Suprapubic skin (tissue), 3 donors: ENCODE measurements at regions not wholly inside any gene's neighbourhood (a gene's known extent, or its start where the extent isn't known, plus 50 kb on each side); places are given as distances from the start of the nearest gene placed in this dataset.

Source experiments
- EP300 ChIP-seq: sonication (generic); formaldehyde crosslinking; IDR thresholded peaks from one replicate; pipeline ENCODE4 v1.6.1; 2017; ENCODE audit warnings: antibody characterized with exemption
- POLR2A ChIP-seq, 2 donors: fragments of 450-650 bp; IDR thresholded peaks; one replicate each; pipeline ENCODE4 v1.6.1; 2017; ENCODE audit warnings: antibody characterized with exemption in 2 of 2, mild to moderate bottlenecking in 2 of 2, moderate library complexity in 2 of 2
- TF ChIP-seq, protein P1 (sequence below), 2 donors: fragments of 200-600 bp in 1 of 2; fragments of 450-650 bp in 1 of 2; sonication (generic) in 1 of 2; IDR thresholded peaks; one replicate each; pipeline ENCODE4 v1.5.1; 2016 to 2019; ENCODE audit warnings: antibody characterized with exemption in 2 of 2, mild to moderate bottlenecking in 1 of 2, moderate library complexity in 1 of 2

GRCh38 chr22:48750826-48751440 lies 1076.7 kb downstream of the BRD1 start:
- TF ChIP-seq, protein P1, sequence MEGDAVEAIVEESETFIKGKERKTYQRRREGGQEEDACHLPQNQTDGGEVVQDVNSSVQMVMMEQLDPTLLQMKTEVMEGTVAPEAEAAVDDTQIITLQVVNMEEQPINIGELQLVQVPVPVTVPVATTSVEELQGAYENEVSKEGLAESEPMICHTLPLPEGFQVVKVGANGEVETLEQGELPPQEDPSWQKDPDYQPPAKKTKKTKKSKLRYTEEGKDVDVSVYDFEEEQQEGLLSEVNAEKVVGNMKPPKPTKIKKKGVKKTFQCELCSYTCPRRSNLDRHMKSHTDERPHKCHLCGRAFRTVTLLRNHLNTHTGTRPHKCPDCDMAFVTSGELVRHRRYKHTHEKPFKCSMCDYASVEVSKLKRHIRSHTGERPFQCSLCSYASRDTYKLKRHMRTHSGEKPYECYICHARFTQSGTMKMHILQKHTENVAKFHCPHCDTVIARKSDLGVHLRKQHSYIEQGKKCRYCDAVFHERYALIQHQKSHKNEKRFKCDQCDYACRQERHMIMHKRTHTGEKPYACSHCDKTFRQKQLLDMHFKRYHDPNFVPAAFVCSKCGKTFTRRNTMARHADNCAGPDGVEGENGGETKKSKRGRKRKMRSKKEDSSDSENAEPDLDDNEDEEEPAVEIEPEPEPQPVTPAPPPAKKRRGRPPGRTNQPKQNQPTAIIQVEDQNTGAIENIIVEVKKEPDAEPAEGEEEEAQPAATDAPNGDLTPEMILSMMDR (IDR thresholded peaks at IDR 0.05): no peak
- TF ChIP-seq EP300 (no peak), POLR2A (IDR thresholded peaks at IDR 0.05) (no peak)
